Smooth muscle cell (in vitro differentiated cells): ENCODE measurements at regions not wholly inside any gene's neighbourhood (a gene's known extent, or its start where the extent isn't known, plus 50 kb on each side); places are given as distances from the start of the nearest gene placed in this dataset.
"Not testable (repeated sequence)": the region's sequence is repeated elsewhere in the genome, so short reads cannot be mapped to it uniquely, and the experiment has no call there.

Source experiments
- DNase-seq: peaks from one replicate; lab custom pipeline; 2025; ENCODE audit not compliant: unreplicated experiment; lab: John Stamatoyannopoulos, UW
- H2AFZ ChIP-seq: fragments of 200-600 bp; sonication (generic); 2 replicates; pipeline ENCODE4 v1.6.0; 2016; ENCODE audit warnings: antibody characterized with exemption, low read depth, mild to moderate bottlenecking
- H3F3A ChIP-seq: fragments of 200-600 bp; sonication (generic); 2 replicates; pipeline ENCODE4 v1.6.0; 2017; ENCODE audit warnings: antibody characterized with exemption, low read depth
- H3K27ac ChIP-seq: fragments of 200-600 bp; sonication (generic); 2 replicates; pipeline ENCODE4 v1.5.1; 2016; ENCODE audit warnings: low read depth, mild to moderate bottlenecking
- H3K27me3 ChIP-seq: fragments of 200-600 bp; sonication (generic); 2 replicates; pipeline ENCODE4 v1.6.1; 2016; ENCODE audit warnings: low read depth, mild to moderate bottlenecking
- H3K36me3 ChIP-seq: fragments of 200-600 bp; sonication (generic); 2 replicates; pipeline ENCODE4 v1.5.1; 2016; ENCODE audit warnings: low read depth
- H3K4me1 ChIP-seq: fragments of 200-600 bp; sonication (generic); 2 replicates; pipeline ENCODE4 v1.5.1; 2016; ENCODE audit warnings: low read depth
- H3K4me2 ChIP-seq: fragments of 200-600 bp; sonication (generic); 2 replicates; pipeline ENCODE4 v1.6.0; 2016; ENCODE audit warnings: mild to moderate bottlenecking
- H3K4me3 ChIP-seq: fragments of 200-600 bp; sonication (generic); 2 replicates; pipeline ENCODE4 v1.5.1; 2016; ENCODE audit warnings: mild to moderate bottlenecking
- H3K79me2 ChIP-seq: fragments of 200-600 bp; sonication (generic); 2 replicates; pipeline ENCODE4 v1.6.0; 2016; ENCODE audit warnings: low read depth, mild to moderate bottlenecking
- H3K9ac ChIP-seq: fragments of 200-600 bp; sonication (generic); 2 replicates; pipeline ENCODE4 v1.6.0; 2016; ENCODE audit warnings: low read depth
- H3K9me3 ChIP-seq: fragments of 200-600 bp; sonication (generic); replicated peaks from 2 replicates; pipeline ENCODE4 v1.5.1; 2016; ENCODE audit warnings: low read depth
- H4K20me1 ChIP-seq: fragments of 200-600 bp; sonication (generic); 2 replicates; pipeline ENCODE4 v1.6.0; 2016; ENCODE audit warnings: low read depth
- WGBS: methylation state at CpG from one replicate; pipeline ENCODE4 v1.1.7; 2016; ENCODE audit warnings: low lambda C conversion rate; 5-methylcytosine and 5-hydroxymethylcytosine counted together
- TF ChIP-seq, protein P1 (sequence below): fragments of 200-600 bp; sonication (generic); IDR thresholded peaks from 2 replicates; pipeline ENCODE4 v1.5.1; 2017; ENCODE audit warnings: borderline replicate concordance, mild to moderate bottlenecking, antibody characterized with exemption; ENCODE audit not compliant: insufficient read depth, poor library complexity, severe bottlenecking

DNA sequence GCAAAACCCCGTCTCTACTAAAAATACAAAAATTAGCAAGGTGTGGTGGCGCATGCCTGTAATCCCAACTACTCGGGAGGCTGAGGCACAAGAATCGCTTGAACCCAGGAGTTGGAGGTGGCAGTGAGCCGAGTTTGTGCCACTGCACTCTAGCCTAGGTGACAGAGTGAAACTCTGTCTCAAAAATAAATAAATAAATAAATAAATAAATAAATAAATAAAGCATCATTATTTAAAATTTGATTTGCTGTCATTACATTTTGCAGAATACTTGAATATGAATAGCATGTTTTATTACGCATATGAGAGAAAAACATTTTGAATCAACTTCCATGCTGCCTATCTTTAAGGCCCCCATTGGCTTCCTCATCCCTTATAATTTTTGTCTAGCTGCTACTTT is 53.4 kb upstream of the MED14 start:
- not testable (repeated sequence) for H2AFZ ChIP-seq, H3K9ac ChIP-seq, H3K9me3 ChIP-seq, H3F3A ChIP-seq, H4K20me1 ChIP-seq, H3K4me3 ChIP-seq, H3K27me3 ChIP-seq, H3K36me3 ChIP-seq, DNase-seq, H3K4me2 ChIP-seq, H3K4me1 ChIP-seq, H3K27ac ChIP-seq, H3K79me2 ChIP-seq
- WGBS: 95% methylated on average over 6 of the region's 6 CpGs

GRCh38 chrX:40792433-40792832 is 57.1 kb upstream of the MED14 start:
- H3F3A ChIP-seq: no peaks in the 10 kb centered on the region
- peaks cover 6% of the 10 kb centered on the region for H3K4me1 ChIP-seq
- no peak overlapping the region for H3K9ac ChIP-seq
- H3K79me2 ChIP-seq: no peaks in the 10 kb centered on the region
- H3K4me3 ChIP-seq: no peak overlapping the region
- DNase-seq: no peak
- TF ChIP-seq, protein P1, sequence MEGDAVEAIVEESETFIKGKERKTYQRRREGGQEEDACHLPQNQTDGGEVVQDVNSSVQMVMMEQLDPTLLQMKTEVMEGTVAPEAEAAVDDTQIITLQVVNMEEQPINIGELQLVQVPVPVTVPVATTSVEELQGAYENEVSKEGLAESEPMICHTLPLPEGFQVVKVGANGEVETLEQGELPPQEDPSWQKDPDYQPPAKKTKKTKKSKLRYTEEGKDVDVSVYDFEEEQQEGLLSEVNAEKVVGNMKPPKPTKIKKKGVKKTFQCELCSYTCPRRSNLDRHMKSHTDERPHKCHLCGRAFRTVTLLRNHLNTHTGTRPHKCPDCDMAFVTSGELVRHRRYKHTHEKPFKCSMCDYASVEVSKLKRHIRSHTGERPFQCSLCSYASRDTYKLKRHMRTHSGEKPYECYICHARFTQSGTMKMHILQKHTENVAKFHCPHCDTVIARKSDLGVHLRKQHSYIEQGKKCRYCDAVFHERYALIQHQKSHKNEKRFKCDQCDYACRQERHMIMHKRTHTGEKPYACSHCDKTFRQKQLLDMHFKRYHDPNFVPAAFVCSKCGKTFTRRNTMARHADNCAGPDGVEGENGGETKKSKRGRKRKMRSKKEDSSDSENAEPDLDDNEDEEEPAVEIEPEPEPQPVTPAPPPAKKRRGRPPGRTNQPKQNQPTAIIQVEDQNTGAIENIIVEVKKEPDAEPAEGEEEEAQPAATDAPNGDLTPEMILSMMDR: no peak
- H3K4me2 ChIP-seq: no peak overlapping the region
- H2AFZ ChIP-seq: no peak overlapping the region
- WGBS: 86% methylated on average over 1 of the region's 1 CpG
- no peak overlapping the region for H3K27ac ChIP-seq
- no peaks in the 10 kb centered on the region for H3K27me3 ChIP-seq
- H3K36me3 ChIP-seq: no peaks in the 10 kb centered on the region
- H3K9me3 ChIP-seq: no peaks in the 10 kb centered on the region
- H4K20me1 ChIP-seq: no peaks in the 10 kb centered on the region

DNA sequence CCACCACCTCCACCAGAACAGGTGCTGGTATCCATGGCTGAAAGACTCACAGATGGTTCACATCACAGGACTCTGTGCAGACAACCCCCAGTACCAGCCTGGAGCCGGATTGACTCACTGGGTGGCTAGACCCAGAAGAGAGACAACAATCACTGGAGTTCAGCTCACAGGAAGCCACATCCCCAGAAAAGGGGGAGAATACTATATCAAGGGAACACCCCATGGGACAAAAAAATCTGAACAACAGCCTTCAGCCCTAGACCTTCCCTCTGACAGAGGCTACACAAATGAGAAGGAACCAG is 59.4 kb upstream of the MED14 start:
- not testable (repeated sequence) for H3K27me3 ChIP-seq, H3F3A ChIP-seq, H3K4me1 ChIP-seq, H3K9me3 ChIP-seq, DNase-seq, H4K20me1 ChIP-seq, H3K79me2 ChIP-seq, H3K4me3 ChIP-seq, H3K36me3 ChIP-seq
- H3K4me2 ChIP-seq: peak overlapping the region; percentile 79
- peak overlapping the region; percentile 86 for H3K27ac ChIP-seq
- 56% methylated on average over 1 of the region's 1 CpG for WGBS
- peak overlapping the region; percentile 75 for H2AFZ ChIP-seq
- H3K9ac ChIP-seq: peak overlapping the region; percentile 51

GRCh38 chrX:40799745-40800144 is 64.4 kb upstream of the MED14 start:
- not testable (repeated sequence) for H2AFZ ChIP-seq
- 76% methylated on average over 3 of the region's 3 CpGs for WGBS

DNA sequence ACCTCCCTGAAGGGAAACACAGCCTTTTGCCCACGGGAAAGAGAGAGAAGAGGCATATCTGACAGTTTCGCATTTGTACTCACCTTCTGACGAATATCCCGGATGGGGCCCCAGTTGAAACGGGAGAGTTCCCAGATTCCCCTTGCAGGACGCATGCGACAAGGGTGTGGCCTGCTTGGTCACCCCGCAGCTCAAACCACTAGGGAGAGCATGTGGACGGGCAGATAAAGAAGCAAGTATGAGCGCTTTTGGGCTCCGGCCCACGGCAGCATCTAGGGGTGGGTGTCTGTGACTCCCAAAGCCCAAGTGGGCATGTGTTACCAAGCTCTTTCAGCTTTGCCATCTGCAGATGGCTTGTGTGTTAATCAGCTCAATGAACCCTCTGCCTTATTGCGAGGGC is 70.1 kb upstream of the MED14 start:
- Histone ChIP-seq H3K36me3 (no peaks in the 10 kb centered on the region), H3K9ac (no peak overlapping the region), H3K27ac (no peak overlapping the region), H3K4me2 (no peak overlapping the region), H3K4me3 (no peak overlapping the region), H3K79me2 (no peaks in the 10 kb centered on the region), H3K4me1 (no peaks in the 10 kb centered on the region), H3F3A (no peaks in the 10 kb centered on the region), H3K9me3 (no peaks in the 10 kb centered on the region), H2AFZ (no peak overlapping the region), H4K20me1 (no peaks in the 10 kb centered on the region), H3K27me3 (no peaks in the 10 kb centered on the region)
- TF ChIP-seq, protein P1: no peak
- no peak for DNase-seq
- WGBS: 90% methylated on average over 13 of the region's 13 CpGs

More at GRCh38 chrX:40799745-40800144, 64.4 kb upstream of the MED14 start:
- not testable (repeated sequence) for H3K27ac ChIP-seq, H3K4me3 ChIP-seq, H3K36me3 ChIP-seq, H3K27me3 ChIP-seq, H3K79me2 ChIP-seq, H4K20me1 ChIP-seq, H3K9ac ChIP-seq, H3F3A ChIP-seq, DNase-seq, H3K9me3 ChIP-seq, H3K4me2 ChIP-seq, H3K4me1 ChIP-seq
